Fibroblast of upper back skin (primary cell): ENCODE measurements at regions not wholly inside any gene's neighbourhood (a gene's known extent, or its start where the extent isn't known, plus 50 kb on each side); places are given as distances from the start of the nearest gene placed in this dataset.

Source experiments
- DNase-seq: peaks from one replicate; pipeline ENCODE4 v3.0.0-alpha.2; 2013

DNA sequence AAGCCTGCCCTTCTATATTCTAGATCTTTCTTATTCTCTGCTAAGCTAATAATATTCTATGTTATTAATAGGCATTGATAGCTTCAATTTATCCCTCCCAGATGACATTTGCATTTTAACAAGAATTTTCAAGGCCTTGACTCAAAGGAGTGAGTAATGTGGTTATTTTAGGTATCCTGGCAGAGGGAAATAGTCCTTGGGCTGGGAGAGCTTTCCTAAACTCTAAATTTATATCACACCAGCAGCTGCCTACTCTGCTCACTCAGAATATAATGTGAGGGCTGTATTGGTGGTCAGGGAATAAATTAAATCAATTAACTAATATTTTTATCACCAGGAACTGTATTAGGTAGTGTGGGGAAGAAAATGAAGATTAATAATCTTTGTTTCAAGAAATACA lies 74.8 kb upstream of the ADAM23 start:
- DNase-seq: no peak

DNA sequence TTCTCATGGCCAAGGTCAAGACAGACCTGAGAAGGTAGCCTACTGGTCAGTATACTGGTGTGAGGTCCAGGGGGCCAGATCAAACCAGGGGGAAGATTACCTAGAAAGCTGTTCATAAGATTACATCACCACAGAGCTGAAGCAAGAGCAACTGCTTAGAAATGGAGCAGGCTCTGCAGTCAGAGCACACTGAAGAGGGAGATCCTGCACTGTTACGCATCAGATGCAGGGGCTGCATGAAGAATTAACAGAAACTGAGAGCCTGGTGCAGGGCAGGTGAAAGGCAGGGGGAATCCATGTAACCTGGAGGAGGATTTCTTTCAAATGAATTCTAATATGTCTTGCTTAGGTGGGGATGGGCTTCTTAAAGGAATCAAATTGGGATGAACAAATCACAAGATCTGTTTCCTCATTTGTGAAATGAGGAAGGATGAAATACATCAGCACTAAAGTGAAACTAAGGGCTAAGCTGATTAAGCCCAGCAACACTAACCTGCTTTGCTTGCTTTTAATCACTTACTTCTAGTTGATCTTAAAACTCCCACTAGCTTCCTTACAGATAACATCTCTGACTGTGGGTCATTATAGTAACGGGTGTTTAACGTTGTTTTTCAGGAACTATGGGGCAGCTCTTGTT lies 74.3 kb upstream of the ADAM23 start:
- DNase-seq: no peak

DNA sequence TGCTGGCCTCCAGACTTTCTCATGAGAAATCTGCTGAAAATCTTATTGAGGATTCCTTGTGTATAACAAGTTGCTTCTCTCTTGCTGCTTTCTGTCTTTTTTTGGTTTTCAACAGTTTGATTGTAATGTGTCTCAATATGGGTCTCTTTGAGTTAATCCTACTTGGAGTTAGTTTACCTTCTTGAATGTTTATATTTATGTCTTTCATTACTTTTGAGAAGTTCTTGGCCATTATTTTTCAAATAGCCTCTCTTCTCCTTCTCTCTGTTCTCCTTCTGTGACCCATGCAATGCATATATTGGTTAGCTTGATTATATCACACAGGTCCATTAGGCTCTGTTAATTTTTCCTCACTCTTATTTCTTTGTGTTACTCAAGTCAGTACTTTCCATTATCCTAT lies 67.4 kb upstream of the ADAM23 start:
- DNase-seq: no peak

DNA sequence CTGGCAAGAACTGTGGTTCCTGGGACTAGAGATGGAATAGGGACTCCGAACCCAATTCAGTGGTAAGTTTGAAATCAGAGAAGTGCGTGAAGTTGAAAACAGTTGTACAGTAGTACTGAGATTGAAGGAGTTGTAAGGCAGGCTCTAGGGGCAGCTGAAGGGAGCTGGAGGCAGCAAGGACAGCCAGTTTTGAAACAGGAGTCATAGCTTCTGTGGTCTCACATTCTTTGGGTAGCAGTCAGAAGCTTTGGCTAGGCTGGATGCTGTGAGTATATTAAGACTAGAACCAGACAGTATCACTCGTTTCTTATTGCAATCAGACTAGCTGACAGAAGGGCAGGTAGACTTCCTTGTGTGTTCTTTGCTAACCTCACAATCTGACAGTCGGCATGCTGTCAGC lies 64.5 kb upstream of the ADAM23 start:
- peak; percentile 3 for DNase-seq

DNA sequence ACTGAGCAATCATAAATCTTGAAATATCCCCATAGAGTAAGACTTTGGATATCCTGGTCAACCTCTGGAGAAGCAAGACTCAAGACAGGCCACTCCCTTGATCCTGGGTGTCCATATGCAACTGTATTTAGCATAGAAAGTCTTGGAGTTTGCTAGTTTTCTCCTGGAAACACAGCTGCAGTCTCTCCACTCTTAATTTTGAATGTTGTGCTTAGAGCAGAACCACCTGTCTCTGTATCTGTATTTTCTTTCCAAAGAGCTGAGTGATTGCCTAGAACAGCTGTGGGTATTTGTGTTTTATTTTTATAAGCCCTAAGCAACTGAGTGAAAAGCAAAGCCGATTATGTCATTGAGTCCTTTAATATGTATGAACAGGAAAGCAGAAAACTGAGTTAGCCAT lies 64.1 kb upstream of the ADAM23 start:
- DNase-seq: no peak

DNA sequence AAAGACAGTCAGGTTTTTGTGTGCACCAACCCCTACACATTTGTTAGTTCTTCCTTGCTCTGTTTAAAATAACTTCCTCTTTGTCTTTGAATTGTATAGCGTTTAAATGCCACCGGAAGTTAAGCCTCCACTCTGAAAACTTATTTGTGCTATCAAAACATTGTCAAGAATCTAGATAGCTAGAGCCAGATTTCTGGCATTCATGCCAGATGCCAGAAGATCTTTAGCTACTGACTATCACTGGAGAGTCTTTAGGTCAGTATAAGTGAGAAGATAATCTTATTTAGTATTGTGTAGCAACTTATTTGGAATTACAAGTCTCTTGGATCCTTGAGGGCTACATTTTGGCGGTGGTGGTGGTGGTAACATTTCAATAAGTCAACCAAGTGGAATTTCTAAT lies 63.4 kb upstream of the ADAM23 start:
- no peak for DNase-seq

DNA sequence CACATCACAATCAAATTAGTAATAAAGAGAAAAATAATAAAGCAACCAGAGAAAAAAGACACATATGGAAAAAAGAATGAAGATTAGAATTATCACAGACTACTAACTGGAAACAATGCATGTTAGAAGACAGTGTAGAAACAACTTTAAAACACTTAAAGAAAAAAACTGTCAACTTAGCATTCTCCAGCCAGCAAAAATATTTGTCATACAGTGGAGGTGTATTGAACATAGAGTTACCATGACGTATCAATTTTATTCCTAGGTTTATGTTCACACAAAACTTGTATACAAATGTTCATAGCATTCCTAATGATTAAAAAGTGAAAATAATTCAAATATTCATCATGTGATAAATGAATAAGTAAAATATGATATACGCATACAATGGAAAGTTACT lies 61.5 kb upstream of the ADAM23 start:
- DNase-seq: no peak

DNA sequence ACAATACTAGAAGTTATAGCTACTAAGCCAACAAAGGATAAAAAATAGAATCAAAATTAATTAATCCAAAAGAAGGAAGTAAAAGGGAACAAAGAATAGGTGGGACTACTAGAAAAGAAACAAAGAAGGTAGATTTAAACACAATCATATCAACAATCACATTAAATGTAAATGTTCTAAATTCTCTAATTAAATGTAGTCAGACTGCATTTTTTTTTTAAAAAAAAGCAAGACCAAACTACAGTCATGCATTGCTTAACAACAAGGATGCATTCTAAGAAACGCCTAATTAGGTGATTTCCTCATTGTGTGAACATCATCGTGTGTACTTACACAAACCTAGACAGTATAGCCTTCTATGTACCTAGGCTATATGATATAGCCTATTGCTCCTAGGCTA lies 59.7 kb upstream of the ADAM23 start:
- no peak for DNase-seq

DNA sequence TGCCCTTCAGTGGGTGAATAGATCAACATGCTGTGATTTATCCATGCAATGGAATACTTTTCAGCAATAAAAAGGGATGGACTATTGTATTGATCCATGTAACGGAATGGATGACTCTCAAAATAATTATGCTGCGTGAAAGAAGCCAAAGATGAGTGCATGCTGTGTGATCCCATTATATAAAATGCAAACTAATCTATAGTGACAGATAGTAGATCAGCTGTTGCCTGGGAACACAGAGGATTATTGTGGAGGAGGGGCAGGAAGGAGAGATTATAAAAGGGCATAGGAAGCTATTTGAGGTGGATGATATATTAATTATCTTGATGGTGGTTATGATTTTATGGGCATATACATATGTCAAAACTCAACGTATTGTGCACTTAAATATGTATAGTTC lies 55.5 kb upstream of the ADAM23 start:
- DNase-seq: no peak

DNA sequence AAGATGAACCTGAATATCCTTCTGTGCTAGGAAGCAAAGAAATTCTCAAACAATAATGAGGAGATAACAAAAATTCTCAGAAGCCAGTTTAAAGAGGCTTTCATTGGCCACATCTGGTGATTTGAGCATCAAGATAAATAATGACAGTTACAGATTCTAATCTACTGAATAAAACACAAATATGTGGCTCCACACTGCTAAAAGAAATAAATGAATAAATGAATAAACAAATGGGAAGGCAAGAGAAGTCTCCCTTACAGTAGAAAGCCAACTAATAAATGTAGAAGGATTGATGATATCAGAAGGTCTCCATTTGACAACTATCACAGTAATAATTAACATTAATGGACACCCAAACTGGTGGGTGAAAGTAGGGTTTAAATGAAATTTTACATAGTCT lies 54.6 kb upstream of the ADAM23 start:
- DNase-seq: no peak

DNA sequence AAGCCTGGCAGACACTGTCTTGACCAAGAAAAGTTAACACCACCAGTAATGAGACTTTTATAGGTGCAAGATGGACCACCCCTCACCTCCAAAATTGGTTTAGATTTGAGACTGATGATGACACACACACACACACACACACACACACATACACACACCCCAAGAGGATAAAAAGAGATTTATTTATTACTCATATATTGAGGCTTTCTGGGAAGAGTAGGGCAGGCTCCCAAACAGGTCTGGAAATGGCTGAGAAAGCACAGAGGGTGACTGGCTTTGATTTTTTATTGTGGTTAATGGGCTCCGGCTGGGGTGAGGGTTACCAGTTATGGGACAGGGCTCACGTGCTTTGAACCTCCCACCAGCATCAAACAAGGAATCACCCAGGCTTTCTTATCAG lies 54.2 kb upstream of the ADAM23 start:
- DNase-seq: no peak

DNA sequence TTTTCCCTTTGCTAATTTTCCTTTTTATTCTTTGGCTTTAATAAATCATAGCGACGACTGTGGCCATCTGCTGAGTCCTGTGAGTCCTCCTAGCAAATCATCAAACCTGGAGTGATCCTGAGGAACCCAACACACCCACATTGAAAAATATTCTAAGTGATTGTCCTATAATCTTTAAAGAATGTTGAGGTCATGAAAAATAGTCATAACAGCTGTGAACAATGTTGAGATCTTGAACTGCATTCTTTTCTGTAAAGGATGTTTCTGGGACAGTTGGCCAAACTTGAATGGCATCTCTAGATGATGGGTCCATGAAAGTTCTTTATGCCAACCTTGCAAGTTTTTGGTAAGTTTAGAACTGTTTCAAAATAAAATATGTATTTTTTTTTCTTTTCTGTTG lies 53.2 kb upstream of the ADAM23 start:
- DNase-seq: no peak

DNA sequence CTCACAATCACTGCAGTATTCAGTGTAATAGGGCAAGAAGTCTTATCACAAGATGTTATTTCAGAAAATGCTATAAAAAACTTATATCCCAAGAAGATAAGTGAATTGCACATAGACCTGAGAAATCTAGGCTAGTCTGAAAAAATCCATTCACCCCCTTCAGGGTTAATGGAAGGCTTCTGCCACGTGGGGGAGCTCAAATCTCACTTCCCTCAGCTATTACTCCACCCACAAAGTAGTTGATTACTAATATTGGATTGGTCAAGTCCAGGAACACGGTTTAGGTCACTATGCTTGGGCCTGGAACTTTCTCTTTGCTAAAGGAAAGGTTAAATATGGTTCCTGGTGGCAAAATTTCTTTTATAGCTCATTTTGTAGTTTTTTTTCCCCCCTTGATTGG lies 51.2 kb upstream of the ADAM23 start:
- peak; percentile 40 for DNase-seq
